OCI-LY3 (cell line): ENCODE measurements at regions not wholly inside any gene's neighbourhood (a gene's known extent, or its start where the extent isn't known, plus 50 kb on each side); places are given as distances from the start of the nearest gene placed in this dataset.

Experiments
- CTCF ChIP-seq: fragments of 200-600, 300-600 bp; sonication (generic); IDR thresholded peaks from 2 replicates; pipeline ENCODE4 v1.5.1; 2014; ENCODE audit warnings: antibody characterized with exemption, low read length, low read depth
- EZH2phosphoT487 ChIP-seq: fragments of 200-600 bp; shearing (Covaris generic); IDR thresholded peaks from 2 replicates; pipeline ENCODE4 v1.6.1; 2018; ENCODE audit warnings: antibody characterized with exemption, mixed run types, low read depth

- TF ChIP-seq CTCF (no peak), EZH2phosphoT487 (no peak)
Observed at GRCh38 chr14:27384124-27384523, 786.3 kb upstream of the NOVA1 start.
